ENCODE measurements at regions not wholly inside any gene's neighbourhood (a gene's known extent, or its start where the extent isn't known, plus 50 kb on each side); places are given as distances from the start of the nearest gene placed in this dataset.
"Not testable (repeated sequence)": the region's sequence is repeated elsewhere in the genome, so short reads cannot be mapped to it uniquely, and the experiment has no call there.

DNA sequence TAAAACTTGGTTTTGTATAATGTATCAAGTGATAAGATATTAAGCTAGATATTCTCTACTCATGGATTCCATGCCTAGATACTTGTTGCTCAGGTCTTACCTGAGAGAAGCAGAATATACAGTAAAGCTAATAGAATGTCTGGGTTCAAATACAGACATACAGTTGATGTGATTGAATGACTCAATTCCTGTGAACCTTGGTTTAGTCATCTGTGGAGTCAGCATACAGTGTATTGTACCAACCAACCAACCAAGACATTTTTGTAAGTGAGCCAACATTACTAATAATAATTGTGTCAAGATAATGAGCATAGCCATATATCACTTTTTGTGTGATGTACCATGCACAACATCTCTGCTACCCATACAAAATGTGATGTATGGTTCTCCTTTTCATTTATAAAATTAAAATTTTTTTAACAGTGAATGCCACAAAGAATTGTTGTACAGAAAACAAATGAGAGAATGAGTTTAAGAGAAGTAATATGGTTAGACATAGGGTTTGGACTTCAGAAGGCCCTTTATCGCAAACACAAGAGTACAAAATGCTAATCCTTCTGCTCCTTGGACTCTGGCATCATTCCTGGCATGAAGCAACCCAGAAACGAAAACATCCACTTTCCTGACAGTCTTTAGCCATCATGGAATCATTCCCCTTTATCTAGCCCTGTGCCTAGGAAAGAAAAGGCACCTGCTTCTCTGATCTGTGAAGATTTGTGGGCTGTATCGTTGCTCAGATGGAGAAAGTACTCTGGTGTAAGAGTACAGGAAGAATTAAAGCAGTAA is 977.2 kb upstream of the USP15 start:
- Histone ChIP-seq H3K4me3 (ENCODE audit: low read length) (no peak overlapping the region), H3K4me1 (ENCODE audit: control insufficient read depth, insufficient read depth, low read length) (no peaks in the 10 kb centered on the region), H3K36me3 (ENCODE audit: control insufficient read depth, insufficient read depth, low read length) (no peaks in the 10 kb centered on the region), H3K27ac (ENCODE audit: low read length) (no peak overlapping the region), H3K27me3 (ENCODE audit: control insufficient read depth, insufficient read depth, low read length) (no peaks in the 10 kb centered on the region), H3K9me3 (replicated peaks; ENCODE audit: control insufficient read depth, low read depth, low read length) (peaks cover 13% of the 10 kb centered on the region)
- DNase-seq, result no peak
- 80% methylated on average over 1 of the region's 3 CpGs for WGBS (ENCODE audit: insufficient coverage)

DNA sequence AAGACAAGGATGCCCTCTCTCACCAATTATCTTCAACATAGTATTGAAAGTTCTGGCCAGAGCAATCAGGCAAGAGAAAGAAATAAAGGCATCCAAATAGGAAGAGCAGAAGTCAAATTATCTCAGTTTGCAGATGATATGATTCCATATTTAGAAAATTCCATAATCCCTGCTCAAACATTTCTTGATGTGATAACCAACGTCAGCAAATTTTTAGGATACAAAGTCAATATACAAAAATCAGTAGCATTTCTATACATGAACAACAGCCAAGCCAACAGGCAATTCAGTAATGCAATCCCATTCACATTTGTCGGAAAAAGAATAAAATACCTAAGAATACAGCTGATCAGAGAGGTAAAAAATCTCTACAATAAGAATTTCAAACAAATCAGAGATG is 969.7 kb upstream of the USP15 start:
- no CpG with 5 or more reads among the region's 2 CpGs for WGBS (ENCODE audit: insufficient coverage)
- Histone ChIP-seq H3K36me3 (ENCODE audit: control insufficient read depth, insufficient read depth, low read length) (no peaks in the 10 kb centered on the region), H3K9me3 (replicated peaks; ENCODE audit: control insufficient read depth, low read depth, low read length) (peaks cover 8% of the 10 kb centered on the region), H3K4me1 (ENCODE audit: control insufficient read depth, insufficient read depth, low read length) (no peaks in the 10 kb centered on the region), H3K27ac (ENCODE audit: low read length) (no peak overlapping the region), H3K4me3 (ENCODE audit: low read length) (no peak overlapping the region), H3K27me3 (ENCODE audit: control insufficient read depth, insufficient read depth, low read length) (no peaks in the 10 kb centered on the region)
- no peak for DNase-seq

DNA sequence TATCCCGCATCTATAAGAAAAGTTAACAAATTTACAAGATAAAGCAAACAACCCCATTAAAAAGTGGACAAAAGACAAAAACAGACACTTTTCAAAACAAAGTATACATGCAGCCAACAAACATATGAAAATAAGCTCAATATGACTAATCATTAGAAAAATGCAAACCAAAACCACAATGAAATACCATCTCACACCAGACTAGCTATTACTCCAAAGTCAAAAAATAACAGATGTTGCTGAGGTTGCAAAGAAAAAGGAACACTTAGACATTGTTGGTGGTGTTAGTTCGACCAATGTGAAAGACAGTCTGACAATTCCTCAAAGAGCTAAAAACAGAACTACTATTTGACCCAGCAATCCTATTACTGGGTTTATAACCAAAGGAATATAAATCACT is 968.6 kb upstream of the USP15 start:
- Histone ChIP-seq H3K4me3 (ENCODE audit: low read length) (no peak overlapping the region), H3K36me3 (ENCODE audit: control insufficient read depth, insufficient read depth, low read length) (no peaks in the 10 kb centered on the region), H3K4me1 (ENCODE audit: control insufficient read depth, insufficient read depth, low read length) (no peaks in the 10 kb centered on the region), H3K27ac (ENCODE audit: low read length) (no peak overlapping the region), H3K27me3 (ENCODE audit: control insufficient read depth, insufficient read depth, low read length) (no peaks in the 10 kb centered on the region), H3K9me3 (replicated peaks; ENCODE audit: control insufficient read depth, low read depth, low read length) (peaks cover 8% of the 10 kb centered on the region)
- WGBS (ENCODE audit: insufficient coverage), result no CpG with 5 or more reads among the region's 2 CpGs
- no peak for DNase-seq

DNA sequence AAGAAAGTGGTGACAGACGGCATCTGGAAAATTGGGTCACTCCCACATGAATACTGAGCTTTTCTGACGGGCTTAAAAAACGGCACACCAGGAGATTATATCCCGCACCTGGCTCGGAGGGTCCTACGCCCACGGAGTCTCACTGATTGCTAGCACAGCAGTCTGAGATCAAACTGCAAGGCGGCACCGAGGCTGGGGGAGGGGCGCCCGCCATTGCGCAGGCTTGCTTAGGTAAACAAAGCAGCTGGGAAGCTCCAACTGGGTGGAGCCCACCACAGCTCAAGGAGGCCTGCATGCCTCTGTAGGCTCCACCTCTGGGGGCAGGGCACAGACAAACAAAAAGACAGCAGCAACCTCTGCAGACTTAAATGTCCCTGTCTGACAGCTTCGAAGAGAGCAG is 966.2 kb upstream of the USP15 start:
- DNase-seq; H3K4me3 ChIP-seq (ENCODE audit: low read length): not testable (repeated sequence)
- WGBS (ENCODE audit: insufficient coverage), result 92% methylated on average over 9 of the region's 13 CpGs

GRCh38 chr12:61301817-61302216 is 958.4 kb upstream of the USP15 start:
- Histone ChIP-seq H3K27me3 (ENCODE audit: control insufficient read depth, insufficient read depth, low read length) (no peaks in the 10 kb centered on the region), H3K36me3 (ENCODE audit: control insufficient read depth, insufficient read depth, low read length) (no peaks in the 10 kb centered on the region), H3K27ac (ENCODE audit: low read length) (no peak overlapping the region), H3K4me1 (ENCODE audit: control insufficient read depth, insufficient read depth, low read length) (no peaks in the 10 kb centered on the region), H3K9me3 (replicated peaks; ENCODE audit: control insufficient read depth, low read depth, low read length) (no peaks in the 10 kb centered on the region), H3K4me3 (ENCODE audit: low read length) (no peak overlapping the region)
- DNase-seq, result no peak
- WGBS (ENCODE audit: insufficient coverage), result no CpG with 5 or more reads among the region's 2 CpGs

More for the DNA sequence above, 966.2 kb upstream of the USP15 start:
- not testable (repeated sequence) for H3K27ac ChIP-seq (ENCODE audit: low read length); H3K36me3 ChIP-seq (ENCODE audit: control insufficient read depth, insufficient read depth, low read length); H3K9me3 ChIP-seq (replicated peaks; ENCODE audit: control insufficient read depth, low read depth, low read length); H3K4me1 ChIP-seq (ENCODE audit: control insufficient read depth, insufficient read depth, low read length); H3K27me3 ChIP-seq (ENCODE audit: control insufficient read depth, insufficient read depth, low read length)

DNA sequence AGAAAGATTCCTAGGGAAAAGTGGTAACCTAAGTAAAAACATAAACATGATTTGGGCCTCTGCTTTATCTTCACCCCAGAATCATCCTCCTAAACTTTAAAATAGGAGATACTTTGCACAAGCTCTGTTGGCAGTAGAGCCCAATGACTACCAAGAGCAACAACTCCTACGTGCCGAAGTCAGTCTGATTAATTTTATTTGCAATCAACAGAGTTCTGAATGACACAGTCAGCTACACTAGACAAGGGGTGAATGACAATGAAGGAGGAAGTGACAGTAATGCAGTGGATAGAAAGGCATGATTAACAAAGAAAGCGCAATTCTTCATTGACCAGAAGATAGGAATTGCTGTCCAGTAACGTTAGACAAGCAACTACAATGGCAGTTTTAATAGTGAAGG is 957.9 kb upstream of the USP15 start:
- Histone ChIP-seq H3K9me3 (replicated peaks; ENCODE audit: control insufficient read depth, low read depth, low read length) (no peaks in the 10 kb centered on the region), H3K4me3 (ENCODE audit: low read length) (no peak overlapping the region), H3K4me1 (ENCODE audit: control insufficient read depth, insufficient read depth, low read length) (no peaks in the 10 kb centered on the region), H3K36me3 (ENCODE audit: control insufficient read depth, insufficient read depth, low read length) (no peaks in the 10 kb centered on the region), H3K27ac (ENCODE audit: low read length) (no peak overlapping the region), H3K27me3 (ENCODE audit: control insufficient read depth, insufficient read depth, low read length) (no peaks in the 10 kb centered on the region)
- DNase-seq, result no peak
- 80% methylated on average over 1 of the region's 4 CpGs for WGBS (ENCODE audit: insufficient coverage)

GRCh38 chr12:61308220-61308619 is 952.0 kb upstream of the USP15 start:
- no peaks in the 10 kb centered on the region for H3K36me3 ChIP-seq (ENCODE audit: control insufficient read depth, insufficient read depth, low read length)
- H3K4me3 ChIP-seq (ENCODE audit: low read length), result no peak overlapping the region
- no peaks in the 10 kb centered on the region for H3K9me3 ChIP-seq (replicated peaks; ENCODE audit: control insufficient read depth, low read depth, low read length)
- H3K27me3 ChIP-seq (ENCODE audit: control insufficient read depth, insufficient read depth, low read length), result no peaks in the 10 kb centered on the region
- 83% methylated on average over 2 of the region's 2 CpGs for WGBS (ENCODE audit: insufficient coverage)
- H3K27ac ChIP-seq (ENCODE audit: low read length), result no peak overlapping the region
- no peaks in the 10 kb centered on the region for H3K4me1 ChIP-seq (ENCODE audit: control insufficient read depth, insufficient read depth, low read length)
- no peak for DNase-seq

DNA sequence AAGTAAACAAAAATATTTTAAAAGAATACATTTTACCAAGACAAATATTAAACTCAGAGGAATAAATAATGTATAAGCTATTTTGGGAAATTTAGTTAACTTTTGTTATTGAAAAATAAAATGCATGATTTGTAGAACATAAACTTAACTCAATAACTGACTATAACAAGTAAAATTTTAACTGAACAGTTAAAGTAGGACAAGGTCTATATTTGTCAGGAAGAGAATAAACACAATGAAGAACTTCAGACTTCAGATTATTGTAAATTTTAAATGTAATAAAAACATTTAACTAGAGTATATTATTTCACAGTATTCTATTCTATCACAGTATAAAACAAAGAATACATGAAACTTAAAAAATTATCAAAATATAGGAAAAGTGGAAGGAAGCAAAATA is 948.8 kb upstream of the USP15 start:
- Histone ChIP-seq H3K4me1 (ENCODE audit: control insufficient read depth, insufficient read depth, low read length) (no peaks in the 10 kb centered on the region), H3K4me3 (ENCODE audit: low read length) (no peak overlapping the region), H3K9me3 (replicated peaks; ENCODE audit: control insufficient read depth, low read depth, low read length) (peaks cover 5% of the 10 kb centered on the region), H3K27ac (ENCODE audit: low read length) (no peak overlapping the region), H3K27me3 (ENCODE audit: control insufficient read depth, insufficient read depth, low read length) (no peaks in the 10 kb centered on the region), H3K36me3 (ENCODE audit: control insufficient read depth, insufficient read depth, low read length) (no peaks in the 10 kb centered on the region)
- DNase-seq, result no peak

DNA sequence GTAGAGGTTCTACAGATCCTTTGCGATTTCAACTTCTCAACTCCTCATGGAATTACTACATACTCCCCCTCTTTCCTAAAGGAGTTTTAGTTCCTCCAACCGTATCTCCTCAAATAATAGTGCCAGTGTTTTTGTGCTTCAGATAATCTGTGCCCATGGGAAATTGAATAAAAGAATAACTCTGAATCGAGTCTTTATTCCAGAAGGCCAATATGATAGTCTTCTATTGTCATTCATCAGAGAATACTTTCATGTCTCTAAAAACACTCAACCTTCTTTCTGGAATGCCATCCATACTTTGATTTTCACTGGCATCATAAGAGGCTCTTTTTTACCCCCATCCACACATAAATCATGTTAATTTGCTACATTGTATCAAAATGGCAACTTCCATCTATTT is 911.3 kb upstream of the USP15 start:
- Histone ChIP-seq H3K27ac (ENCODE audit: low read length) (no peak overlapping the region), H3K4me3 (ENCODE audit: low read length) (no peak overlapping the region), H3K9me3 (replicated peaks; ENCODE audit: control insufficient read depth, low read depth, low read length) (no peaks in the 10 kb centered on the region), H3K36me3 (ENCODE audit: control insufficient read depth, insufficient read depth, low read length) (no peaks in the 10 kb centered on the region), H3K27me3 (ENCODE audit: control insufficient read depth, insufficient read depth, low read length) (no peaks in the 10 kb centered on the region), H3K4me1 (ENCODE audit: control insufficient read depth, insufficient read depth, low read length) (no peaks in the 10 kb centered on the region)
- WGBS (ENCODE audit: insufficient coverage), result 60% methylated on average over 1 of the region's 3 CpGs
- DNase-seq, result no peak

DNA sequence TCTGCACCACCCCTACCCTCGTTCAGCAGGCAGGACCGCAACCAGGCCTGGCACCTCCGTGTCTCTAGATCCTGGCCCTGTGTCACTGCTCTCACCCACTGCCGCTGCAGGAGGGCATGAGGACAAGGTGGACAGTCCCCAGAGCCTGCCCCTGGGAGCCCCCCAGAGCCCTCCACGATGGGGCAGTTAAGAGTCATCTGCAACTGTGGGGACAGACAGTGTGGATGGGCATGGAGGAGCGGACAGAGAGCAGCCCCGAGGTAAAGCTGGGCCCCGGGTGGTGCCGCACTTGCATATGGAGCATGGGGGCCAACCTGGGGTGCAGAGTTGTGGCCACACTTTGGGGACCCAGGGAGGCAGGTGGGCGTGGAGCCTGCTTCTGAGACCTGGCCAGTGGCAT is 905.1 kb upstream of the USP15 start:
- no peaks in the 10 kb centered on the region for H3K4me1 ChIP-seq (ENCODE audit: control insufficient read depth, insufficient read depth, low read length)
- H3K36me3 ChIP-seq (ENCODE audit: control insufficient read depth, insufficient read depth, low read length), result no peaks in the 10 kb centered on the region
- no peak overlapping the region for H3K27ac ChIP-seq (ENCODE audit: low read length)
- 83% methylated on average over 4 of the region's 10 CpGs for WGBS (ENCODE audit: insufficient coverage)
- no peak for DNase-seq
- no peaks in the 10 kb centered on the region for H3K9me3 ChIP-seq (replicated peaks; ENCODE audit: control insufficient read depth, low read depth, low read length)
- no peaks in the 10 kb centered on the region for H3K27me3 ChIP-seq (ENCODE audit: control insufficient read depth, insufficient read depth, low read length)
- no peak overlapping the region for H3K4me3 ChIP-seq (ENCODE audit: low read length)

DNA sequence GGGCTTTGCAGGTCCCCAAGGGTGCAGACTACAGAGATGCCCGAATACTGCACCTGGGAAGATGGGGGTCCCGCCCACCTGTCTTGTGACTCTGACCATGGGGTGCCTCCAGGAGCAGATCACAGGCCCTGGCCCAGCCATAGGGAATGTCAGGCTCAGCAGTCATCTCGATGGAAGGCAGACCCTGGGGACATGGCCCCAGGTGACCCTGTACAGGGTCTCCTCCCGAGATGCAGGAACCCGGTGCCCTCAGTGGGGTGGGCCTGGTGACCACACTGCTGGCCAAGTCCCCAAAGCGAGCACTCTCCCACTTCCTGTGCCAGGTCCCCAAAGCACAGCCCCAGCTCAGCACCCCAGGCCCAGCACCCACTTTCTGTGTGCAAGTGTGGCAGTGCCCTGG is 903.7 kb upstream of the USP15 start:
- no peak for DNase-seq
- Histone ChIP-seq H3K4me1 (ENCODE audit: control insufficient read depth, insufficient read depth, low read length) (no peaks in the 10 kb centered on the region), H3K27ac (ENCODE audit: low read length) (no peak overlapping the region), H3K36me3 (ENCODE audit: control insufficient read depth, insufficient read depth, low read length) (no peaks in the 10 kb centered on the region), H3K9me3 (replicated peaks; ENCODE audit: control insufficient read depth, low read depth, low read length) (no peaks in the 10 kb centered on the region), H3K4me3 (ENCODE audit: low read length) (no peak overlapping the region), H3K27me3 (ENCODE audit: control insufficient read depth, insufficient read depth, low read length) (no peaks in the 10 kb centered on the region)
- 88% methylated on average over 4 of the region's 6 CpGs for WGBS (ENCODE audit: insufficient coverage)

Data from muscle of leg (tissue), 3 donors.